Loucy (cell line): ENCODE measurements at regions not wholly inside any gene's neighbourhood (a gene's known extent, or its start where the extent isn't known, plus 50 kb on each side); places are given as distances from the start of the nearest gene placed in this dataset.

Source experiments
- H2AFZ ChIP-seq: fragments of 200-600 bp; sonication (generic); 2 replicates; pipeline ENCODE4 v1.6.0; 2016; ENCODE audit warnings: antibody characterized with exemption, mild to moderate bottlenecking, low read length, moderate library complexity
- H3F3A ChIP-seq: fragments of 200-600 bp; 2 replicates; pipeline ENCODE4 v1.6.0; 2016; ENCODE audit warnings: antibody characterized with exemption, low read depth, mild to moderate bottlenecking
- H3K27me3 ChIP-seq: fragments of 200-600 bp; sonication (generic); 2 replicates; pipeline ENCODE4 v1.6.1; 2014; ENCODE audit warnings: low read length, mild to moderate bottlenecking; ENCODE audit not compliant: insufficient read depth, poor library complexity, severe bottlenecking
- H3K36me3 ChIP-seq: fragments of 200-600 bp; sonication (generic); 2 replicates; pipeline ENCODE4 v1.6.1; 2016; ENCODE audit warnings: low read length; ENCODE audit not compliant: insufficient read depth
- H3K4me1 ChIP-seq: fragments of 200-600 bp; sonication (generic); 2 replicates; pipeline ENCODE4 v1.5.1; 2014; ENCODE audit warnings: low read length, mild to moderate bottlenecking; ENCODE audit not compliant: insufficient read depth, poor library complexity, severe bottlenecking
- H3K4me2 ChIP-seq: fragments of 200-600 bp; sonication (generic); 2 replicates; pipeline ENCODE4 v1.6.0; 2014; ENCODE audit warnings: antibody characterized with exemption, low read length, low read depth, mild to moderate bottlenecking; ENCODE audit not compliant: poor library complexity, severe bottlenecking
- H3K4me3 ChIP-seq: fragments of 200-600 bp; sonication (generic); 2 replicates; pipeline ENCODE4 v1.5.1; 2014; ENCODE audit warnings: low read length, mild to moderate bottlenecking, mixed read lengths; ENCODE audit not compliant: poor library complexity, severe bottlenecking
- H3K79me2 ChIP-seq: fragments of 200-600 bp; sonication (generic); 2 replicates; pipeline ENCODE4 v1.6.1; 2014; ENCODE audit warnings: low read length; ENCODE audit not compliant: insufficient read depth
- H3K9ac ChIP-seq: fragments of 200-600 bp; sonication (generic); 2 replicates; pipeline ENCODE4 v1.6.0; 2014; ENCODE audit warnings: mild to moderate bottlenecking, low read depth, low read length, moderate library complexity; ENCODE audit not compliant: poor library complexity, severe bottlenecking
- H3K9me2 ChIP-seq: fragments of 200-600 bp; sonication (generic); replicated peaks from 2 replicates; pipeline ENCODE4 v1.6.1; 2016; ENCODE audit warnings: low read depth, low read length, mixed read lengths
- H3K9me3 ChIP-seq: fragments of 200-600 bp; sonication (generic); 2 replicates; pipeline ENCODE4 v1.6.1; 2014; ENCODE audit warnings: mild to moderate bottlenecking, antibody characterized with exemption, low read length, low read depth; ENCODE audit not compliant: insufficient read depth
- H4K20me1 ChIP-seq: fragments of 200-600 bp; sonication (generic); 2 replicates; pipeline ENCODE4 v1.6.0; 2014; ENCODE audit warnings: antibody characterized with exemption, low read length, mild to moderate bottlenecking; ENCODE audit not compliant: insufficient read depth, poor library complexity, severe bottlenecking
- CTCF ChIP-seq: fragments of 200-600 bp; sonication (generic); conservative IDR thresholded peaks from 2 replicates; pipeline ENCODE4 v1.5.1; 2014; ENCODE audit warnings: mild to moderate bottlenecking, antibody characterized with exemption, low read length
- EZH2phosphoT487 ChIP-seq: fragments of 200-600 bp; IDR thresholded peaks from 2 replicates; pipeline ENCODE4 v1.6.1; 2018; ENCODE audit warnings: antibody characterized with exemption, mild to moderate bottlenecking, moderate library complexity, borderline replicate concordance

GRCh38 chr18:61237529-61237928 lies 95.7 kb upstream of the CDH20 start:
- TF ChIP-seq CTCF, result no peak
- Histone ChIP-seq H3K79me2 (no peaks in the 10 kb centered on the region), H3K27me3 (no peaks in the 10 kb centered on the region), H3K9me2 (no peaks in the 10 kb centered on the region), H3K4me3 (no peak overlapping the region), H3K9ac (no peak overlapping the region), H4K20me1 (no peaks in the 10 kb centered on the region), H3K36me3 (no peaks in the 10 kb centered on the region), H3K4me1 (no peaks in the 10 kb centered on the region), H2AFZ (no peak overlapping the region), H3K4me2 (no peak overlapping the region), H3F3A (no peaks in the 10 kb centered on the region), H3K9me3 (no peaks in the 10 kb centered on the region)

- H3K27me3 ChIP-seq, result no peaks in the 10 kb centered on the region
- TF ChIP-seq CTCF, result no peak
- TF ChIP-seq EZH2phosphoT487, result no peak
- H3K36me3 ChIP-seq, result no peaks in the 10 kb centered on the region
- H3K9me3 ChIP-seq, result no peaks in the 10 kb centered on the region
- no peaks in the 10 kb centered on the region for H3F3A ChIP-seq
- no peak overlapping the region for H3K9ac ChIP-seq
- H4K20me1 ChIP-seq, result no peaks in the 10 kb centered on the region
- H3K4me3 ChIP-seq, result no peak overlapping the region
- no peak overlapping the region for H3K4me2 ChIP-seq
- H2AFZ ChIP-seq, result no peak overlapping the region
- H3K4me1 ChIP-seq, result no peaks in the 10 kb centered on the region
- no peaks in the 10 kb centered on the region for H3K9me2 ChIP-seq
- no peaks in the 10 kb centered on the region for H3K79me2 ChIP-seq
Observed at GRCh38 chr18:61239051-61239450, 94.2 kb upstream of the CDH20 start.

GRCh38 chr18:61241260-61241853 lies 91.9 kb upstream of the CDH20 start:
- H4K20me1 ChIP-seq, result no peaks in the 10 kb centered on the region
- H3F3A ChIP-seq, result no peaks in the 10 kb centered on the region
- H3K9me3 ChIP-seq, result no peaks in the 10 kb centered on the region
- H3K4me1 ChIP-seq, result no peaks in the 10 kb centered on the region
- no peak overlapping the region for H2AFZ ChIP-seq
- TF ChIP-seq EZH2phosphoT487 (no peak), CTCF (no peak)
- H3K9me2 ChIP-seq, result no peaks in the 10 kb centered on the region
- no peak overlapping the region for H3K4me3 ChIP-seq
- H3K36me3 ChIP-seq, result no peaks in the 10 kb centered on the region
- H3K27me3 ChIP-seq, result no peaks in the 10 kb centered on the region
- no peak overlapping the region for H3K9ac ChIP-seq
- H3K79me2 ChIP-seq, result no peaks in the 10 kb centered on the region
- no peak overlapping the region for H3K4me2 ChIP-seq
